Upper lobe of right lung (tissue), 1 donor: ENCODE measurements at regions not wholly inside any gene's neighbourhood (a gene's known extent, or its start where the extent isn't known, plus 50 kb on each side); places are given as distances from the start of the nearest gene placed in this dataset.

Experiments used
- ATAC-seq: fragments of 200-7000 bp; cut with Tn5 transposase; one replicate; pipeline ENCODE4 v1.9.1; 2020; ENCODE audit warnings: mild to moderate bottlenecking, moderate library complexity
- DNase-seq: peaks from one replicate; pipeline ENCODE4 v3.0.0-alpha.2; 2020
- H3K27ac ChIP-seq: fragments of 200-600 bp; one replicate; pipeline ENCODE4 v1.8.0; 2022
- H3K27me3 ChIP-seq: fragments of 200-600 bp; one replicate; pipeline ENCODE4 v1.8.0; 2022; ENCODE audit warnings: mild to moderate bottlenecking
- H3K36me3 ChIP-seq: fragments of 200-600 bp; one replicate; pipeline ENCODE4 v1.8.0; 2022
- H3K4me1 ChIP-seq: fragments of 200-600 bp; one replicate; pipeline ENCODE4 v1.8.0; 2022
- H3K4me3 ChIP-seq: fragments of 200-600 bp; one replicate; pipeline ENCODE4 v1.8.0; 2022; ENCODE audit warnings: mild to moderate bottlenecking
- H3K9me3 ChIP-seq: fragments of 200-600 bp; one replicate; pipeline ENCODE4 v1.8.0; 2022
- CTCF ChIP-seq: fragments of 200-600 bp; IDR thresholded peaks from one replicate; pipeline ENCODE4 v1.8.0; 2022; ENCODE audit warnings: antibody characterized with exemption
- intact Hi-C: fragments of 100-400 bp; cut with DNase I; formaldehyde crosslinking; loops from one replicate; pipeline ENCODE4 v1.11.0; 2022
- donor health status: DM: no; HTN: yes; CAD: no; lungs with severe emphysema.

- ATAC-seq: no peak
- H3K4me3 ChIP-seq: no peak overlapping the region
- H3K27ac ChIP-seq: no peak overlapping the region
- no peak for DNase-seq
- no peaks in the 10 kb centered on the region for H3K9me3 ChIP-seq
- no peaks in the 10 kb centered on the region for H3K4me1 ChIP-seq
- no peaks in the 10 kb centered on the region for H3K27me3 ChIP-seq
- no peaks in the 10 kb centered on the region for H3K36me3 ChIP-seq
- intact Hi-C loops: no loop called here
- TF ChIP-seq CTCF: no peak
Measured at GRCh38 chr7:38120076-38120475, 58.0 kb upstream of the STARD3NL start.

DNA sequence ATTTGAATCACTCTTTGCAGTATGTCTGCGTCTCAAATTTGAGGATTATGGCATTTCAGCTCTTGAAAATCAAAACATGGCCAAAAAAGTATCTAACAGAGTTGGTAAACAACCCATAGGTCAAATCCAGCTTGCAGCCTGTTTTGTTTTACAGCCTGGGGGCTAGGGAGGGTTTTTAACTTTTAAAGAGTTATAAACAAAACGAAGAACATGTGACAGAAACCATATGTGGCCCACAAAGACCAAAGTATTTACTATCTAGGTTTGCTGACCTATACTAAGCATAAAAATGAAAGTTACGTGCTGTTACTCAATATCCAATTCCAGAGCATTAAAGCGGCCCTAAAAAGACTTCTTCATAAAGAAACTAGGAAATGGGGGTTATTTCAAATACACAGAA, 55.5 kb upstream of the STARD3NL start:
- H3K4me1 ChIP-seq: no peaks in the 10 kb centered on the region
- no peaks in the 10 kb centered on the region for H3K9me3 ChIP-seq
- H3K36me3 ChIP-seq: no peaks in the 10 kb centered on the region
- no peak overlapping the region for H3K4me3 ChIP-seq
- no peak for ATAC-seq
- DNase-seq: no peak
- no peak for TF ChIP-seq CTCF
- intact Hi-C loops: no loop called here
- no peak overlapping the region for H3K27ac ChIP-seq
- H3K27me3 ChIP-seq: no peaks in the 10 kb centered on the region

- Histone ChIP-seq H3K4me3 (no peak overlapping the region), H3K9me3 (no peaks in the 10 kb centered on the region), H3K27ac (no peak overlapping the region), H3K27me3 (no peaks in the 10 kb centered on the region), H3K36me3 (no peaks in the 10 kb centered on the region), H3K4me1 (no peaks in the 10 kb centered on the region)
- no peak for ATAC-seq
- no peak for TF ChIP-seq CTCF
- no peak for DNase-seq
- intact Hi-C loops: no loop called here
Measured at GRCh38 chr7:38123494-38123893, 54.6 kb upstream of the STARD3NL start.

- no peak for TF ChIP-seq CTCF
- no peak for ATAC-seq
- no peaks in the 10 kb centered on the region for H3K27me3 ChIP-seq
- H3K4me1 ChIP-seq: no peaks in the 10 kb centered on the region
- H3K9me3 ChIP-seq: no peaks in the 10 kb centered on the region
- intact Hi-C loops: no loop called here
- H3K36me3 ChIP-seq: no peaks in the 10 kb centered on the region
- DNase-seq: no peak
- H3K4me3 ChIP-seq: no peak overlapping the region
- no peak overlapping the region for H3K27ac ChIP-seq
Measured at GRCh38 chr7:38127216-38128207, 50.5 kb upstream of the STARD3NL start.
